GM19328 (cell line): ENCODE measurements at regions not wholly inside any gene's neighbourhood (a gene's known extent, or its start where the extent isn't known, plus 50 kb on each side); places are given as distances from the start of the nearest gene placed in this dataset.

Experiments
- ATAC-seq: cut with Tn5 transposase; IDR thresholded peaks from one replicate; pipeline ENCODE4 v1.9.1; 2021; ENCODE audit warnings: mild to moderate bottlenecking, moderate library complexity; ENCODE audit not compliant: unreplicated experiment

DNA sequence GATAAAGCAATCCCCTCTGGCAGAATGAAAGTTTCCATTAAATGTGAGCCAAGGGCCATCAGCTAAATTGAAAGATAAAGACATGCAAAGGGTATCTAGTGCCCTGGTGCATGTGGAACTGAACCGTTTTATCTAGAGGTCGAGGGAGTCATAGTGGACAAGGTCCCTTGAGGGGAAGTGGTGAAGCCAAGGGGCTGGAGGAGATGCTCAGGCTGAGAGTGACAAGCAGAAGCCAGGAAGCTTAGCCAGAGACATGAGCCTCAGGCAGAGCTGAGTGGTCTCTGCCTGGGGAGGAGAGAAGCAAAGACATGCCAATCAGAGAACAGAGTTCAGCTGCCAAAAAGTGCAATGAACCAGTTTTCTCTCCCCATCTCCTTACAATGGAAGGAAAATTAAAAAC is 68.1 kb upstream of the SLC10A2 start:
- ATAC-seq, result no peak

GRCh38 chr13:103133556-103133955 is 67.3 kb upstream of the SLC10A2 start:
- ATAC-seq, result no peak

GRCh38 chr13:103130681-103131210 is 64.5 kb upstream of the SLC10A2 start:
- peak; percentile 52 for ATAC-seq

- ATAC-seq, result no peak
Measured at GRCh38 chr13:103130146-103130545, 63.9 kb upstream of the SLC10A2 start.
